ENCODE measurements at regions not wholly inside any gene's neighbourhood (a gene's known extent, or its start where the extent isn't known, plus 50 kb on each side); places are given as distances from the start of the nearest gene placed in this dataset.
A peak's percentile ranks its signal among the peaks of the same experiment; 100 is the strongest.
"Not testable (repeated sequence)": the region's sequence is repeated elsewhere in the genome, so short reads cannot be mapped to it uniquely, and the experiment has no call there.

GRCh38 chr1:70745199-70745598, 302.4 kb downstream of the PTGER3 start:
- no peak overlapping the region for H3K4ac ChIP-seq (ENCODE audit: low read depth, low read length)
- WGBS (ENCODE audit: extremely low coverage, insufficient coverage, low lambda C conversion rate), result no CpG with 5 or more reads among the region's 4 CpGs

GRCh38 chr1:70746062-70746461, 301.6 kb downstream of the PTGER3 start:
- H3K27me3 ChIP-seq (ENCODE audit: insufficient read depth, low read length, poor library complexity); H3K4me2 ChIP-seq (ENCODE audit: low read length); H2BK120ac ChIP-seq (ENCODE audit: low read depth, low read length); H3K36me3 ChIP-seq (ENCODE audit: control insufficient read depth, insufficient read depth, low read length); H2BK5ac ChIP-seq (ENCODE audit: low read length); H3K4me3 ChIP-seq (ENCODE audit: low read length); H3K23ac ChIP-seq (ENCODE audit: low read length); H3K27ac ChIP-seq (ENCODE audit: low read depth, low read length); H3K56ac ChIP-seq (ENCODE audit: low read length); H4K8ac ChIP-seq (ENCODE audit: low read depth, low read length); H3K18ac ChIP-seq (ENCODE audit: low read length); H3K79me1 ChIP-seq (ENCODE audit: low read length); H3K4me1 ChIP-seq (ENCODE audit: control insufficient read depth, low read depth, low read length); DNase-seq; H2AK5ac ChIP-seq (ENCODE audit: low read length); H3K9ac ChIP-seq (ENCODE audit: low read length); H2BK15ac ChIP-seq (replicated peaks; ENCODE audit: low read depth); H4K5ac ChIP-seq (ENCODE audit: low read length); H3K79me2 ChIP-seq (ENCODE audit: control insufficient read depth, insufficient read depth, low read length); H3K4ac ChIP-seq (ENCODE audit: low read depth, low read length): not testable (repeated sequence)
- WGBS (ENCODE audit: extremely low coverage, insufficient coverage, low lambda C conversion rate), result no CpG with 5 or more reads among the region's 1 CpG

More at GRCh38 chr1:70745199-70745598, 302.4 kb downstream of the PTGER3 start:
- no peaks in the 10 kb centered on the region for H3K36me3 ChIP-seq (ENCODE audit: control insufficient read depth, insufficient read depth, low read length)
- no peak overlapping the region for H3K27ac ChIP-seq (ENCODE audit: low read depth, low read length)
- no peak overlapping the region for H4K8ac ChIP-seq (ENCODE audit: low read depth, low read length)
- H3K23ac ChIP-seq (ENCODE audit: low read length), result no peak overlapping the region
- no peak overlapping the region for H2BK15ac ChIP-seq (replicated peaks; ENCODE audit: low read depth)
- peak; percentile 76 for DNase-seq
- H3K4me3 ChIP-seq (ENCODE audit: low read length), result no peak overlapping the region
- H3K9ac ChIP-seq (ENCODE audit: low read length), result no peak overlapping the region
- no peaks in the 10 kb centered on the region for H3K79me1 ChIP-seq (ENCODE audit: low read length)
- no peak overlapping the region for H2BK120ac ChIP-seq (ENCODE audit: low read depth, low read length)
- H3K27me3 ChIP-seq (ENCODE audit: insufficient read depth, low read length, poor library complexity), result no peaks in the 10 kb centered on the region
- H3K56ac ChIP-seq (ENCODE audit: low read length), result no peak overlapping the region
- H4K5ac ChIP-seq (ENCODE audit: low read length), result no peak overlapping the region
- H3K4me2 ChIP-seq (ENCODE audit: low read length), result no peak overlapping the region
- H2BK5ac ChIP-seq (ENCODE audit: low read length), result no peak overlapping the region
- H2AK5ac ChIP-seq (ENCODE audit: low read length), result no peak overlapping the region
- no peaks in the 10 kb centered on the region for H3K4me1 ChIP-seq (ENCODE audit: control insufficient read depth, low read depth, low read length)
- H3K79me2 ChIP-seq (ENCODE audit: control insufficient read depth, insufficient read depth, low read length), result no peaks in the 10 kb centered on the region
- H3K18ac ChIP-seq (ENCODE audit: low read length), result no peak overlapping the region

- not testable (repeated sequence) for H3K27me3 ChIP-seq (ENCODE audit: insufficient read depth, low read length, poor library complexity); H3K4me2 ChIP-seq (ENCODE audit: low read length); H3K23ac ChIP-seq (ENCODE audit: low read length); DNase-seq; H3K4me3 ChIP-seq (ENCODE audit: low read length); H3K18ac ChIP-seq (ENCODE audit: low read length); H4K5ac ChIP-seq (ENCODE audit: low read length); H2BK120ac ChIP-seq (ENCODE audit: low read depth, low read length); H3K56ac ChIP-seq (ENCODE audit: low read length); H3K79me1 ChIP-seq (ENCODE audit: low read length); H3K27ac ChIP-seq (ENCODE audit: low read depth, low read length); H2BK5ac ChIP-seq (ENCODE audit: low read length); H2BK15ac ChIP-seq (replicated peaks; ENCODE audit: low read depth); H3K79me2 ChIP-seq (ENCODE audit: control insufficient read depth, insufficient read depth, low read length); H3K4me1 ChIP-seq (ENCODE audit: control insufficient read depth, low read depth, low read length); H4K8ac ChIP-seq (ENCODE audit: low read depth, low read length); H2AK5ac ChIP-seq (ENCODE audit: low read length); H3K9ac ChIP-seq (ENCODE audit: low read length); H3K4ac ChIP-seq (ENCODE audit: low read depth, low read length); H3K36me3 ChIP-seq (ENCODE audit: control insufficient read depth, insufficient read depth, low read length)
- WGBS (ENCODE audit: extremely low coverage, insufficient coverage, low lambda C conversion rate), result no CpG with 5 or more reads among the region's 1 CpG
Measured at GRCh38 chr1:70747123-70747522, 300.5 kb downstream of the PTGER3 start.

GRCh38 chr1:70751676-70752287, 295.8 kb downstream of the PTGER3 start:
- H2BK15ac ChIP-seq (replicated peaks; ENCODE audit: low read depth); H2BK5ac ChIP-seq (ENCODE audit: low read length); H3K4me2 ChIP-seq (ENCODE audit: low read length); H3K79me2 ChIP-seq (ENCODE audit: control insufficient read depth, insufficient read depth, low read length); H3K9ac ChIP-seq (ENCODE audit: low read length); H3K36me3 ChIP-seq (ENCODE audit: control insufficient read depth, insufficient read depth, low read length); H4K8ac ChIP-seq (ENCODE audit: low read depth, low read length); H3K4me3 ChIP-seq (ENCODE audit: low read length); H3K27ac ChIP-seq (ENCODE audit: low read depth, low read length); H3K4ac ChIP-seq (ENCODE audit: low read depth, low read length); H3K79me1 ChIP-seq (ENCODE audit: low read length); H3K27me3 ChIP-seq (ENCODE audit: insufficient read depth, low read length, poor library complexity); DNase-seq; H3K18ac ChIP-seq (ENCODE audit: low read length); H4K5ac ChIP-seq (ENCODE audit: low read length); H3K56ac ChIP-seq (ENCODE audit: low read length); H3K4me1 ChIP-seq (ENCODE audit: control insufficient read depth, low read depth, low read length); H2AK5ac ChIP-seq (ENCODE audit: low read length); H3K23ac ChIP-seq (ENCODE audit: low read length); H2BK120ac ChIP-seq (ENCODE audit: low read depth, low read length): not testable (repeated sequence)
- WGBS (ENCODE audit: extremely low coverage, insufficient coverage, low lambda C conversion rate), result no CpG with 5 or more reads among the region's 6 CpGs

GRCh38 chr1:70754701-70755100, 292.9 kb downstream of the PTGER3 start:
- no peak overlapping the region for H2BK120ac ChIP-seq (ENCODE audit: low read depth, low read length)
- peak overlapping the region; percentile 11 for H3K56ac ChIP-seq (ENCODE audit: low read length)
- no peak overlapping the region for H3K4ac ChIP-seq (ENCODE audit: low read depth, low read length)
- H3K27me3 ChIP-seq (ENCODE audit: insufficient read depth, low read length, poor library complexity), result no peaks in the 10 kb centered on the region
- H3K4me2 ChIP-seq (ENCODE audit: low read length), result no peak overlapping the region
- peaks cover 2% of the 10 kb centered on the region for H3K4me1 ChIP-seq (ENCODE audit: control insufficient read depth, low read depth, low read length)
- H4K5ac ChIP-seq (ENCODE audit: low read length), result no peak overlapping the region
- no peak overlapping the region for H3K9ac ChIP-seq (ENCODE audit: low read length)
- DNase-seq, result peak; percentile 55
- peak overlapping the region; percentile 24 for H2BK5ac ChIP-seq (ENCODE audit: low read length)
- no peaks in the 10 kb centered on the region for H3K79me1 ChIP-seq (ENCODE audit: low read length)
- H2AK5ac ChIP-seq (ENCODE audit: low read length), result no peak overlapping the region
- no peaks in the 10 kb centered on the region for H3K36me3 ChIP-seq (ENCODE audit: control insufficient read depth, insufficient read depth, low read length)
- no peak overlapping the region for H3K27ac ChIP-seq (ENCODE audit: low read depth, low read length)
- H3K79me2 ChIP-seq (ENCODE audit: control insufficient read depth, insufficient read depth, low read length), result no peaks in the 10 kb centered on the region
- H4K8ac ChIP-seq (ENCODE audit: low read depth, low read length), result no peak overlapping the region
- H3K23ac ChIP-seq (ENCODE audit: low read length), result no peak overlapping the region
- H3K18ac ChIP-seq (ENCODE audit: low read length), result no peak overlapping the region
- no peak overlapping the region for H3K4me3 ChIP-seq (ENCODE audit: low read length)
- no CpG with 5 or more reads among the region's 4 CpGs for WGBS (ENCODE audit: extremely low coverage, insufficient coverage, low lambda C conversion rate)
- H2BK15ac ChIP-seq (replicated peaks; ENCODE audit: low read depth), result no peak overlapping the region

GRCh38 chr1:70760154-70760553, 287.5 kb downstream of the PTGER3 start:
- no peak overlapping the region for H3K23ac ChIP-seq (ENCODE audit: low read length)
- no peak overlapping the region for H2BK15ac ChIP-seq (replicated peaks; ENCODE audit: low read depth)
- WGBS (ENCODE audit: extremely low coverage, insufficient coverage, low lambda C conversion rate), result no CpG with 5 or more reads among the region's 2 CpGs
- H3K4me2 ChIP-seq (ENCODE audit: low read length), result no peak overlapping the region
- H3K9ac ChIP-seq (ENCODE audit: low read length), result no peak overlapping the region
- H2BK5ac ChIP-seq (ENCODE audit: low read length), result no peak overlapping the region
- no peak overlapping the region for H4K8ac ChIP-seq (ENCODE audit: low read depth, low read length)
- no peak overlapping the region for H3K18ac ChIP-seq (ENCODE audit: low read length)
- no peak for DNase-seq
- H3K79me1 ChIP-seq (ENCODE audit: low read length), result no peaks in the 10 kb centered on the region
- no peak overlapping the region for H2AK5ac ChIP-seq (ENCODE audit: low read length)
- no peak overlapping the region for H3K4me3 ChIP-seq (ENCODE audit: low read length)
- H3K56ac ChIP-seq (ENCODE audit: low read length), result no peak overlapping the region
- H3K4ac ChIP-seq (ENCODE audit: low read depth, low read length), result no peak overlapping the region
- H3K27ac ChIP-seq (ENCODE audit: low read depth, low read length), result no peak overlapping the region
- H4K5ac ChIP-seq (ENCODE audit: low read length), result no peak overlapping the region
- H2BK120ac ChIP-seq (ENCODE audit: low read depth, low read length), result no peak overlapping the region
- H3K36me3 ChIP-seq (ENCODE audit: control insufficient read depth, insufficient read depth, low read length), result no peaks in the 10 kb centered on the region
- no peaks in the 10 kb centered on the region for H3K4me1 ChIP-seq (ENCODE audit: control insufficient read depth, low read depth, low read length)
- H3K27me3 ChIP-seq (ENCODE audit: insufficient read depth, low read length, poor library complexity), result no peaks in the 10 kb centered on the region
- H3K79me2 ChIP-seq (ENCODE audit: control insufficient read depth, insufficient read depth, low read length), result no peaks in the 10 kb centered on the region
